Breast epithelium (tissue), 3 donors: ENCODE measurements at regions not wholly inside any gene's neighbourhood (a gene's known extent, or its start where the extent isn't known, plus 50 kb on each side); places are given as distances from the start of the nearest gene placed in this dataset.

ENCODE experiments used
- POLR2A ChIP-seq: fragments of 450-650 bp; IDR thresholded peaks from one replicate; pipeline ENCODE4 v1.6.1; 2016; ENCODE audit warnings: antibody characterized with exemption, mild to moderate bottlenecking, moderate library complexity
- POLR2AphosphoS5 ChIP-seq, 3 donors: sonication (generic); formaldehyde crosslinking; IDR thresholded peaks; one replicate each; pipeline ENCODE4 v1.6.1; 2017; ENCODE audit warnings: antibody characterized with exemption in 3 of 3
- TF ChIP-seq, protein P1 (sequence below), 3 donors: fragments of 450-650 bp; IDR thresholded peaks; one replicate each; pipeline ENCODE4 v1.5.1; 2016 to 2017; ENCODE audit warnings: antibody characterized with exemption in 3 of 3, mild to moderate bottlenecking in 3 of 3, moderate library complexity in 3 of 3

DNA sequence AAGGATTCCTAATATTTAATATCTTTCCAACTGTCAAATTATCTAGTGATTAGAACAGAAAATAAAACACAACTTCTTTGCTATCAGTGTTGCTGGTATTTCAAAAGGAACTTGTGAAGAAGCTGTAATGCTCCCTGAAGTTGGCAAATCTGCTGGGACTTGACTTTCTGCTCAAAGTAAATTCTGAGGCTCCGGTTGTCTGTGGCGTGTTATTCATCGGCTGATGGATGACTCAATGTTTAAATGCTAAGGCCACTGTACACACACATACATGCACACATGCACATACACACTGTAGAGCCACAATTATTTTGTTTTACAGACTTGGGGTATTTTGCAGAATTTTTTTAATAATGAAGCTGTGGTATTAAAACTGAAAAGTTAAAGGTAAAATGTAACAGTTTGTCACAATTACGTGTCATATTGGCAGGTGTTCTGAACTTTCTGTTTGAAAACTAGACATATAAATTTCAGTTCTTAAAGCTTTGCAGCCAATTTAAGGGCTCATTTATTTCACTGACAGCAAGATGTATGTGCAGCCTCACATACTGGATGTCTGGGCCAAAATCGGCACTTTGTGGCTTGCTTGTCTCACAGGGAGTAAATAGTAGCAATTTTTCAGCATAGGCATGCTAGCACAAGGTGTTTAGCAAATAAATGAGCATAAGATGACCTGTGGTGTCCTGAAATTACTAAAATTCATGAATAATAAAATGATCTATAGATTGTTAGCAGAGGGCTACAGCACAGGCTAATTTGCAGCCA lies 1691.7 kb upstream of the PCDH20 start:
- TF ChIP-seq, protein P1, sequence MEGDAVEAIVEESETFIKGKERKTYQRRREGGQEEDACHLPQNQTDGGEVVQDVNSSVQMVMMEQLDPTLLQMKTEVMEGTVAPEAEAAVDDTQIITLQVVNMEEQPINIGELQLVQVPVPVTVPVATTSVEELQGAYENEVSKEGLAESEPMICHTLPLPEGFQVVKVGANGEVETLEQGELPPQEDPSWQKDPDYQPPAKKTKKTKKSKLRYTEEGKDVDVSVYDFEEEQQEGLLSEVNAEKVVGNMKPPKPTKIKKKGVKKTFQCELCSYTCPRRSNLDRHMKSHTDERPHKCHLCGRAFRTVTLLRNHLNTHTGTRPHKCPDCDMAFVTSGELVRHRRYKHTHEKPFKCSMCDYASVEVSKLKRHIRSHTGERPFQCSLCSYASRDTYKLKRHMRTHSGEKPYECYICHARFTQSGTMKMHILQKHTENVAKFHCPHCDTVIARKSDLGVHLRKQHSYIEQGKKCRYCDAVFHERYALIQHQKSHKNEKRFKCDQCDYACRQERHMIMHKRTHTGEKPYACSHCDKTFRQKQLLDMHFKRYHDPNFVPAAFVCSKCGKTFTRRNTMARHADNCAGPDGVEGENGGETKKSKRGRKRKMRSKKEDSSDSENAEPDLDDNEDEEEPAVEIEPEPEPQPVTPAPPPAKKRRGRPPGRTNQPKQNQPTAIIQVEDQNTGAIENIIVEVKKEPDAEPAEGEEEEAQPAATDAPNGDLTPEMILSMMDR (IDR thresholded peaks at IDR 0.05): no peak
- TF ChIP-seq POLR2A: no peak
- TF ChIP-seq POLR2AphosphoS5 (IDR thresholded peaks at IDR 0.05): no peak
